GM19240 (cell line): ENCODE measurements at regions not wholly inside any gene's neighbourhood (a gene's known extent, or its start where the extent isn't known, plus 50 kb on each side); places are given as distances from the start of the nearest gene placed in this dataset.

Experiments used
- DNase-seq: peaks from one replicate; pipeline ENCODE4 v3.0.0; 2011; ENCODE audit warnings: low spot score; ENCODE audit not compliant: insufficient read length

- no peak for DNase-seq
Observed at GRCh38 chr4:138576684-138577083, 334.5 kb upstream of the SLC7A11 start.

DNA sequence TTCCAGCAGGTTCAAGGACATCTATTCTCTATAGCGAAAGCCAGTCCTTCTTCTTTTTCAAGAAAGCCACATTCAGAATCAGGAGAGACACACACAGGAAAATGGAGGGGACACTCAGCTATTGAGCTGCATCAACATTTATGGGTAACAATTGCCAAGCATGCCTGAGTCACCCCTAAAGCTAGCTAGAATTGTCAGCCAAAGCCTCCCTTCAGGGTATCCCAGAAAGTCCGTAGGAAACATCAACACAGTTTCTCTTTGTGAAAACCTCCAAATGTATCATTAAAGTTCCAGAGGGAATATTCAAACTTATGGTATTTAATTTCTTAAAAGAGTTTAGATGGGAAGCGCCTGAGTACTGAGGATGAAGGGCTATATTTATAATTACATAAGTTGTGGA, 331.1 kb upstream of the SLC7A11 start:
- DNase-seq = no peak

DNA sequence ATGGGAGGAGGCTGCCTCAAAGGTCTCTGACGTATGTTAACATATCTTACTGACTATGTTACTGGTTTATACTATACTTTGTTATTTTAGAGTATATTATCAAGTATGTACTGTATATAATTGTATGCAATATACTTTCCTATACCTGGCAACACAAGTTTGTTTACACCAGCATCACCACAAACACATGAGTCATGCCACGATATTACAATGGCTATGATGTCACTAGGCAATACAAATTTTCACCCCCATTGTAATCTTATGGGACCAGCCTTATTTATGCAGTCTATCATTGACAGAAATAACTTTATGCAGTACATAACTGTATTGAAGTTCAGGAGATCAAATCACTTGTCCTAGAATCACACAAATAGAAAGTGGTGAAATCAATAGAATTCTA, 329.9 kb upstream of the SLC7A11 start:
- DNase-seq = no peak

GRCh38 chr4:138567696-138568095, 325.5 kb upstream of the SLC7A11 start:
- DNase-seq = no peak

DNA sequence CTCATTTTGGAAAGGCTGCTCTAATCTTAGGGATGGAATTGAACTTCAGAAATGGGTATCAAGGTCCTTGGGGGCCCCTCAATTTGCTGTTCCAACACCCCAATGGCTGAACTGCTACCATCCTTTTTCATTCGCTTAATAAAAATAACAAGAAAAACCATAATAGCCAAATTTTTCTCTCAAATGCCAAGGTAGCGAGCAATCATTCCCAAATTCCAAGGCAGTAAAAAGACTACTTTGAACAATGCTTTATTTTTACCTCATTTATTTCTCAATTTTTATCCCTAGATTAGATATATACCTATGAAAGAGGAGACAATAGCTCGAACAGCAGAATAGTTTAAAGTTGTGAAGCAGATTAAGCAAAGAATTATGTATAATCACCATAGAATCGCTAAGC, 323.4 kb upstream of the SLC7A11 start:
- DNase-seq = no peak

DNA sequence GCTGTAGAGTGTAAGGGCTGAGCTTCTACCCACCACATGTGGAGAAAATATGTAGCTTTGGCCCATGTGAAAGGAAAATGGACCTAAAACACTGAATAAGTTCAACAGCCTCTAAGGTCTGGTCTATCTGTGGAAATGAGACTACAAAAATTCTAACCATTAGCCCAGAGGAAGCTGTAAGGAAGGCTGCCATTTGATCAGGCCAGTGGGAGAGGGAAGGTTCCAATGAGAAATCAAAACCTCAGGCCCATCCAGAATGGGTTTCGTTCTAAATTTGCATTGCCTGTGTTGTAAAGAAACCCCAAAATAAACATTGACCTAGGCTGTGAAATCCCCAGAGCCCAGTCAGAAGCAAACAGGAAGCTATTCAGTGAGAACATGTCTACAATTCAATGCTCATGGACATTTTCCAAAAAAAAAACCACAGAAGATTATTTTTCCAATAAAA, 320.4 kb upstream of the SLC7A11 start:
- DNase-seq = no peak

GRCh38 chr4:138561906-138562305, 319.8 kb upstream of the SLC7A11 start:
- DNase-seq = no peak

DNA sequence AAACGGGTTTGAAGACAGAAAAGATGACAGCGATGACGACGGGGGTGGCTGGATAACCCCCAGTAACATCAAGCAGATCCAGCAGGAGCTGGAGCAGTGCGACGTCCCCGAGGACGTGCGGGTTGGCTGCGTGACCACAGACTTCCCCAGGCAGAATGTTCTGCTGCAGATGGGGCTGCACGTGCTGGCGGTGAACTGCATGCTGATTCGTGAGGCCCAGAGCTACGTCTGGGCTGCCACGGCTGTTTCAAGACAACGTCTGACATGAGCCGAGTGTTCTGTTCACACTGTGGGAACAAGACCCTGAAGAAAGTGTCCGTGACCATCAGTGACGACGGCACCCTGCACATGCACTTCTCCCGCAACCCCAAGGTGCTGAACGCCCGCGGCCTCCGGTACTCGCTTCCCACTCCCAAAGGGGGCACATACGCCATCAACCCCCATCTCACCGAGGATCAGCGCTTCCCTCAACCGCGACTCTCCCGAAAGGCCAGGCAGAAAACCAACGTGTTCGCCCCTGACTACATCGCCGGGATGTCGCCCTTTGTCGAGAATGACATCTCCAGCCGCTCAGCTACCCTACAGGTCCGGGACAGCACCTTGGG, 319.2 kb upstream of the SLC7A11 start:
- no peak for DNase-seq

- DNase-seq = no peak
Observed at GRCh38 chr4:138560448-138560847, 318.3 kb upstream of the SLC7A11 start.

- no peak for DNase-seq
Observed at GRCh38 chr4:138558886-138559285, 316.7 kb upstream of the SLC7A11 start.

GRCh38 chr4:138555584-138555983, 313.4 kb upstream of the SLC7A11 start:
- DNase-seq = no peak

- no peak for DNase-seq
Observed at GRCh38 chr4:138555108-138555507, 313.0 kb upstream of the SLC7A11 start.

GRCh38 chr4:138553001-138553845, 311.1 kb upstream of the SLC7A11 start:
- no peak for DNase-seq

GRCh38 chr4:138542191-138542776, 300.1 kb upstream of the SLC7A11 start:
- no peak for DNase-seq

DNA sequence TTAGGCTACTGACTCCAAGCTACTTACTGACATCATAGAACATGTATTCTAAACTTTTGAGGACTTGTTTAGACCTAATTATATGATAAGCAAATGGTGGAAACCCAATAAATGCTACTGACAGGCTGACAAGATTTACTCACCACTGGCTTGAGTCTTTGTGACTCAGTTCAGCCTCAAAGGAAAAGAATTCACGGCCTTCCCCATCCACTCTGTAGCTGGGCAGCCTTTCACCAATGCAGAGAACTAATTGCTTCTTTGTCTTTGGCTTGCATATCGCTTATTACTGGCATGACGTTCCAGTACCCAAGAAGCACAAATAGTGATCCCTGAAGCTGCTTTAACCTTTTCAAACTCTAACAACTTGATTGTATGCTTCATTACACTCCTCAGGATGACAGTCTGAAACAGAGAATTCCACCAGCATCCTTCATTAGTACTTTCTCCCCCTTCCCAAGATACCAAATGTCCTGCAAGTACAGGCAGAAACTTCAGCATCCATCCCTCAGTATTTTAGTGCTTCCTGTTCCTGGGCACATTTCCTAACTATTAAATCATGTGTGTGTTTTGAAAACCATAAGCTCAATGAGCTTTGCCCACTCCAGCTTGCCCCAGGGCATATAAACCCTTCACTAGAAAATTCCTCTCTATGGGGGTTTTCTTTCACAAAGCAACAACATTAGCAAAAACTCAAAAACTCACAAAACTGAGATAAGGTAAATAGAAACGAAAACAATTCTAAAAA, 298.1 kb upstream of the SLC7A11 start:
- no peak for DNase-seq

GRCh38 chr4:138538743-138539142, 296.6 kb upstream of the SLC7A11 start:
- DNase-seq = no peak

GRCh38 chr4:138537731-138538490, 295.8 kb upstream of the SLC7A11 start:
- DNase-seq = no peak

DNA sequence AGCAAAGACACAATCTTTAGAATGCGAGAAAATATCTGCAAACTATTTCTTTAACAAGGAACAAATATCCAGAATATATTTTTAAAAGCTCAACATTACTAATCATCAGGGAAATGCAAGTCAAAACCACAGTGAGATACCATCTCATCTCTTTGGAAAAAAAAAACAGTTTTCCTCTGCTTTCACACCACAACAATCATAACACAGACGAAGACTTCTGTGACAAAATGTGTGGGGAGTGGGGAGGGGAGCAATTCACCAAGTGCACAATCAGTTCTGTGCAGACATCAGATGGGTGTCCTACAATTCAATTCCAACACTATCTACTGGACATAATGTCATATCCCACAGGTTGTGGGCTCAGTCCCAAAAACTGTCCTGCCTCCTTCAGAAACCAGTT, 293.2 kb upstream of the SLC7A11 start:
- DNase-seq = no peak

- no peak for DNase-seq
Observed at GRCh38 chr4:138522366-138522765, 280.2 kb upstream of the SLC7A11 start.

- no peak for DNase-seq
Observed at GRCh38 chr4:138521809-138522208, 279.7 kb upstream of the SLC7A11 start.

DNA sequence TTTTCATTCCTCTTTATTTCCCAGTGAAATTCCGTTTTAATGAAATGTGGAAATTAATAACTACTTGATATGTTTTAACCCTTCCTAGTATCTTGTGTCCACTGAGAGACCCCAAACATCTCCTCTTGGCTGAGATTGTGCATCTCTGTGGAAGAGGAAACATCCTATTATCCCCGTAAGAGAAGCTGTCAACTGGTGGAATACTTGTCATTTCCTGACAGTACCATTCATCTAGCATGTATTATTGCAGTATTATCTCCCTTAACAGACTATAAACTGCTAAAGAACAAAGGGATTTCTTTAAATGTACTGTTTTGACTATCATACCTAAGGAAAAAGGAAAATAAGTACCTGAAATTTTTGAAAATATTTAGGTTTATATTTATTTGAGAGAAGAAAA, 277.3 kb upstream of the SLC7A11 start:
- no peak for DNase-seq
